Ascending aorta (tissue), 2 donors: ENCODE measurements at regions not wholly inside any gene's neighbourhood (a gene's known extent, or its start where the extent isn't known, plus 50 kb on each side); places are given as distances from the start of the nearest gene placed in this dataset.

Experiments
- DNase-seq, 2 donors: peaks; one replicate each; pipeline ENCODE4 v3.0.0-alpha.2; 2019; ENCODE audit warnings: low spot score in 2 of 2
- H3K27ac ChIP-seq, 2 donors: fragments of 200-600 bp; sonication (generic); one replicate each; pipeline ENCODE4 v1.5.1; 2016 to 2017; ENCODE audit warnings: mild to moderate bottlenecking in 1 of 2
- H3K27me3 ChIP-seq: fragments of 200-600 bp; sonication (generic); one replicate; pipeline ENCODE4 v1.5.1; 2017
- H3K36me3 ChIP-seq, 2 donors: fragments of 200-600 bp; sonication (generic); one replicate each; pipeline ENCODE4 v1.5.1; 2016
- H3K4me1 ChIP-seq, 2 donors: fragments of 200-600 bp; sonication (generic); one replicate each; pipeline ENCODE4 v1.5.1; 2016 to 2017; ENCODE audit warnings: mild to moderate bottlenecking in 1 of 2
- H3K4me3 ChIP-seq, 2 donors: fragments of 200-600 bp; sonication (generic); one replicate each; pipeline ENCODE4 v1.5.1; 2016 to 2017; ENCODE audit warnings: mild to moderate bottlenecking in 1 of 2
- H3K9me3 ChIP-seq, 2 donors: fragments of 200-600 bp; sonication (generic); one replicate each; pipeline ENCODE4 v1.5.1; 2016
- intact Hi-C: fragments of 100-400 bp; cut with DNase I; formaldehyde crosslinking; loops from one replicate; pipeline ENCODE4 v1.15.1; 2023
- TF ChIP-seq, protein P1 (sequence below), 3 experiments: fragments of 200-600 bp in 2 of 3; fragments of 450-650 bp in 1 of 3; sonication (generic) in 2 of 3; IDR thresholded peaks; one replicate each; pipeline ENCODE4 v1.5.1; 2016 to 2019; ENCODE audit warnings: antibody characterized with exemption in 3 of 3, mild to moderate bottlenecking in 1 of 3, moderate library complexity in 1 of 3

DNA sequence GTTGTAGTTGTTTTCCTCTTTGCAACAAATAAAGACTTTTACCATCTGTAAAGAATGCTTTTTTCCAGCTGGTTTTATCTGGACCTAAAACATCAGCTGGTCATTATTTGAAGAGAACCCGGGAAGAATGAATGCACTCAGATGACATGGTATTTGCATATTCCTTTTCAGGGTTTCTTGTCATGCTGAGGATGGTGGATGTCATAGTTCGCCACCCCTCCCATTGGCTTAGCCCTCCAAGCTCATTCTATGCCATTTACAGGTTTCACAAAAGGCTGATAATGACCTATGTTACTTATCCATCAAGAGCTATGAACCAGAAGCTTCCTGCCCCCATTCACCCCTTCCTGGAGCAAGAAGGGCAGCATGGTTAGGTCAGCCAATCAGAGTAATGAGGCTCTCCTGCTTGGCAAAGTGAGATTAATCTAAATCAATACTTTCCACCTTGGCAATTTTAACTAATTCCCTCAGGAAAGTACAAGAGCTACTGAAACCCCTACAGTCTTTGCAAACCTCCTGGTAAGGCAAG, 440.5 kb upstream of the TLE4 start:
- no peak overlapping the region for H3K27ac ChIP-seq
- no peak overlapping the region for H3K4me3 ChIP-seq
- no peaks in the 10 kb centered on the region for H3K9me3 ChIP-seq
- intact Hi-C loops, result no loop called here
- H3K27me3 ChIP-seq, result no peaks in the 10 kb centered on the region
- H3K4me1 ChIP-seq, result no peaks in the 10 kb centered on the region
- no peaks in the 10 kb centered on the region for H3K36me3 ChIP-seq
- DNase-seq, result no peak
- TF ChIP-seq, protein P1, sequence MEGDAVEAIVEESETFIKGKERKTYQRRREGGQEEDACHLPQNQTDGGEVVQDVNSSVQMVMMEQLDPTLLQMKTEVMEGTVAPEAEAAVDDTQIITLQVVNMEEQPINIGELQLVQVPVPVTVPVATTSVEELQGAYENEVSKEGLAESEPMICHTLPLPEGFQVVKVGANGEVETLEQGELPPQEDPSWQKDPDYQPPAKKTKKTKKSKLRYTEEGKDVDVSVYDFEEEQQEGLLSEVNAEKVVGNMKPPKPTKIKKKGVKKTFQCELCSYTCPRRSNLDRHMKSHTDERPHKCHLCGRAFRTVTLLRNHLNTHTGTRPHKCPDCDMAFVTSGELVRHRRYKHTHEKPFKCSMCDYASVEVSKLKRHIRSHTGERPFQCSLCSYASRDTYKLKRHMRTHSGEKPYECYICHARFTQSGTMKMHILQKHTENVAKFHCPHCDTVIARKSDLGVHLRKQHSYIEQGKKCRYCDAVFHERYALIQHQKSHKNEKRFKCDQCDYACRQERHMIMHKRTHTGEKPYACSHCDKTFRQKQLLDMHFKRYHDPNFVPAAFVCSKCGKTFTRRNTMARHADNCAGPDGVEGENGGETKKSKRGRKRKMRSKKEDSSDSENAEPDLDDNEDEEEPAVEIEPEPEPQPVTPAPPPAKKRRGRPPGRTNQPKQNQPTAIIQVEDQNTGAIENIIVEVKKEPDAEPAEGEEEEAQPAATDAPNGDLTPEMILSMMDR (IDR thresholded peaks at IDR 0.05), result no peak

DNA sequence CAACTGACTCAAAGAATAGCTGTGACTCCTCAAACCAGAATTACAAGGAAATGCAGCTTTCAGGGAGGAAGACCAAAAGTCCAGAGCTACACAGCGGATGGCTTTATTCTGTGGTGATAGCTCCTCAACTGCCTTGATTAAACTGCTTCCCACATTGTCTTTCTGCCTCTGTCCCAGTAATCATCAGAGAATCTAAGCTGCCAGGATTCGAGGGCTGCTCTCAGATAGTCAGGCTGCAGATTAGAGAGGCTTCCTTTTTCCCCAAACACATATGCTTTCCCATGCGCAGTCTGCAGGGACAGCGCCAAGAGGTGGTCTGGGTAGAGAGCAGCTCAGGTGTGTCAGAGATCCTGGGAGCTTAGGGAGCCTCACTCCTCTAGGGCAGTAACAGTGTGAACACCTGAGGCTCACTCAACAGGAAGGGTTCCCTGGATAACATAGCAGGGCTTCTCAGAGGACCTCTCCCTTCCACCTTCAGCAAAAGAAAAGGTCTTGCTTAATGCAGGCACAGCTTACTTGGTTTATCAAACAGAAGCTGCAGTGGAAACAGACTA, 439.9 kb upstream of the TLE4 start:
- no peaks in the 10 kb centered on the region for H3K36me3 ChIP-seq
- H3K27ac ChIP-seq, result no peak overlapping the region
- no peaks in the 10 kb centered on the region for H3K9me3 ChIP-seq
- H3K4me1 ChIP-seq, result no peaks in the 10 kb centered on the region
- DNase-seq, result no peak
- intact Hi-C loops, result no loop called here
- H3K4me3 ChIP-seq, result no peak overlapping the region
- H3K27me3 ChIP-seq, result no peaks in the 10 kb centered on the region
- TF ChIP-seq, protein P1 (IDR thresholded peaks at IDR 0.05), result no peak

DNA sequence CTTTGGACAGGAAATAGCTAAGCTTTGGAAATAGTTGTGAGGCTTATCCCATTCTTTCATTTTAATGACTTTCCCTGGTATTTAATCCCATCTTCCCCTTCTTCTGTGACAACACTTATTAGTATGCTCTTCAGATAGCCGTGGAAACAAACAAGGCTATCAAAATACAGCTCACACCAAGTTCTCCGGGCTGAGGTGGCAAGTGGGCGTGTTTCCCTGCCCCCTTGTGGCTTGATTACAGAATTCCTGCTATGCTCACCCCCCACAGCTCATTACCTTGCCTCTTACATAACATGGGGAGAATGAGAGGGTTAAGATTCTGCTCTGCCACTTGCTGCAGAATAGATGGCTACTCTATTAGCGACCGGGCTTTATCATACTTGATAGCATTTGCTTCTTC, 437.1 kb upstream of the TLE4 start:
- Histone ChIP-seq H3K4me3 (no peak overlapping the region), H3K27me3 (no peaks in the 10 kb centered on the region), H3K27ac (no peak overlapping the region), H3K4me1 (no peaks in the 10 kb centered on the region), H3K9me3 (no peaks in the 10 kb centered on the region), H3K36me3 (no peaks in the 10 kb centered on the region)
- TF ChIP-seq, protein P1 (IDR thresholded peaks at IDR 0.05), result no peak
- no peak for DNase-seq
- intact Hi-C loops, result no loop called here

DNA sequence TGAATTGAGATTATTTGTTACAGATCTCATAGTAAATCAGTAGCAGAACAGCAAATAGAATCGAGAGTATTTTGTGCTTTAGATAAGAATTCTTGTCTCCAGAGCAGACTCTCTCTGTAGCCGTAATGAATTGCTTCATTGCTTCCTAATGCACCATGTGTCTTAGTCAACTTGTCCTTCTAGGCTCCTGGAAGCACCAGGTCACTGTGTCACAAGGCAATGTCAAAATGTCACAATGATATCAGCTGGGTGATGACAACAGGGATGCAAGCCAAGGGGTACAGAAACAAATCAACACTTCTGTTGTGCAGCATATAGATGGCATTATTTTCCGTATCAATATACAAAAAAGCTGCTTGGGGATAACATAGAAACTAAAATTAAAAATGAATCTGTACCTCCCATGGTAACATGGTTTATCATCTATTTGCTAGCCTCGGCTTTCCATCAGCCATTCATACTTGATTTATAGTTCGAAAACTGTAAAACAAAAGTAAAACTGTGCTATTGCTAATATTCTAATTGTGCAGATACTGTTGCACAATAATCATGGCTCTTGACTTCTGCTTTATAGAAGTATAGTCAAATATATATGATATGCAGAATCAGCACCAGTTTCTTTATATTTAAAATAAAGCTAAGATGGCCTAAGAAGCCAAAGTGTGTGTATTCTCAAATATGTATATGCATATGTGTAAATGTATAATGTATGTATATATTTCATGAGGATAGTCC, 435.9 kb upstream of the TLE4 start:
- Histone ChIP-seq H3K4me3 (no peak overlapping the region), H3K27ac (no peak overlapping the region), H3K27me3 (no peaks in the 10 kb centered on the region), H3K4me1 (no peaks in the 10 kb centered on the region), H3K36me3 (no peaks in the 10 kb centered on the region), H3K9me3 (no peaks in the 10 kb centered on the region)
- DNase-seq, result no peak
- intact Hi-C loops, result no loop called here
- TF ChIP-seq, protein P1 (IDR thresholded peaks at IDR 0.05), result no peak

DNA sequence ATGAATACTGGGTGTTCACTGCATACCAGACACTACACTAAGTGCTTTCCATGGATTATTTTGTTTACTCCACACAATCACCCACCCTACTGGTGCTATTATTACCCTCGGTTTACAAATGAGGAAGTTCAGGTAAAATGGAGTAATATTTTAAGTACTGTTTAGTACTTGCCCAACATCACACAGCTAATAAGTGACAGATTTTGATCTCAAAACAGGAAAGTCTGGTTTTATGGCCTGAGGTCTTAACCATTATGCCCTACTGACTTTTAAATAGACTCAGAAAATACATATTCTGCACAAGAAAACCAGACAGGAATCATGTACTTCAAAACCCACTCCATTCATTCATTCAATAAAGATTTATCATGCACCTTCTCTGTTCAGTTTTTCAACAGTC, 431.0 kb upstream of the TLE4 start:
- intact Hi-C loops, result no loop called here

More for the DNA sequence above, 431.0 kb upstream of the TLE4 start:
- TF ChIP-seq, protein P1 (IDR thresholded peaks at IDR 0.05), result no peak
- H3K4me3 ChIP-seq, result no peak overlapping the region
- no peak overlapping the region for H3K27ac ChIP-seq
- DNase-seq, result no peak
- no peaks in the 10 kb centered on the region for H3K27me3 ChIP-seq
- no peaks in the 10 kb centered on the region for H3K36me3 ChIP-seq
- no peaks in the 10 kb centered on the region for H3K9me3 ChIP-seq
- no peaks in the 10 kb centered on the region for H3K4me1 ChIP-seq
